ENCODE measurements at regions not wholly inside any gene's neighbourhood (a gene's known extent, or its start where the extent isn't known, plus 50 kb on each side); places are given as distances from the start of the nearest gene placed in this dataset.

DNA sequence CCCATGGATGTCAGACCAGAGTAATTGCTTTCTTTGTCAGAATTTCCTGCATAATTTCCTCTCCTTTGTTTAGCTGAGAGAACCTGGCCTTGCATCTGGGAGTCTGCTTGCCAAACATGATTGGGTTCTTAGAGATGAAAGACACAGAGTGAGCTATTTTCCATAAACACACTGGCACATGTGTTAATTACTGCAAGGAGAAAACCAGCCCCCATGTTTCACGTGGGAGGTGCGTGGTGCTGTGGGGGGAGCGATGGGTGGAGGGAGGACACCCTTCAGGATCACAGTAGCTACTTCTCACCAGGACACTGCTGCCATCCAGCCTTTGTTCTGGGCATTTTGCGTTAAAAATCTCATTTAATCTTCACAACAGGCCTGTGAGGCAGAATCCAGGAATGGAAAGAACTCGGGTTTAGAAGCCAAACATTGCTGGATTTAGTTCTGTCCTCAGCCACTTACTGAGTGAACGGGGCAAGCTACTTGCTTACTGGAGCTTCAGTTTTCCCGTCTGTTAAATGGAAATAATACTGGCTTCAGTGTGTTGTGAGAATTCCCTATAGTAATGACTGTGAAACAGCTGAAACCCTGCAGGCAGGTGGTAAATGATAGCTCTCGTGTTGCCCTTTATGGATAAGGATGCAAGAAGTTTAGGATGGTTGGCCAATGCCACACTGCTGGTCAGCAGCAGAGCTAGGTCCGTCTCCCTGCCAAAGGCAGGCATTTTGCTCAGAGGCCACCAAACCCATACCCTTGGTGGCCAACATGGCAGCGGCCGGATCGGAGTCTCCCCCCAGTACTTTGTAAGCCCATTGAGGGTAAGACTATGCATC is 100.1 kb upstream of the ASAP2 start (continued):
- TF ChIP-seq, protein P1, sequence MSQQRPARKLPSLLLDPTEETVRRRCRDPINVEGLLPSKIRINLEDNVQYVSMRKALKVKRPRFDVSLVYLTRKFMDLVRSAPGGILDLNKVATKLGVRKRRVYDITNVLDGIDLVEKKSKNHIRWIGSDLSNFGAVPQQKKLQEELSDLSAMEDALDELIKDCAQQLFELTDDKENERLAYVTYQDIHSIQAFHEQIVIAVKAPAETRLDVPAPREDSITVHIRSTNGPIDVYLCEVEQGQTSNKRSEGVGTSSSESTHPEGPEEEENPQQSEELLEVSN (IDR thresholded peaks at IDR 0.05): no peak
- TF ChIP-seq GABPA (IDR thresholded peaks at IDR 0.05; ENCODE audit: borderline replicate concordance, insufficient read depth, low read length) (no peak), EGR1 (IDR thresholded peaks at IDR 0.05; ENCODE audit: borderline replicate concordance, low read depth, low read length) (no peak), KDM5A (IDR thresholded peaks at IDR 0.05; ENCODE audit: low read length) (no peak), BACH1 (IDR thresholded peaks at IDR 0.05; ENCODE audit: low read length) (no peak)

All from H1 (cell line).